K562 (cell line): ENCODE measurements at regions not wholly inside any gene's neighbourhood (a gene's known extent, or its start where the extent isn't known, plus 50 kb on each side); places are given as distances from the start of the nearest gene placed in this dataset.

Experiments used
- EHMT2 ChIP-seq: fragments of 450-650 bp; IDR thresholded peaks from 2 replicates; pipeline ENCODE4 v1.6.1; 2018; ENCODE audit warnings: antibody characterized with exemption
- FOXA1 ChIP-seq: fragments of 450-650 bp; IDR thresholded peaks from 2 replicates; pipeline ENCODE4 v1.6.1; 2016; ENCODE audit warnings: mild to moderate bottlenecking, borderline replicate concordance
- SMARCC2 ChIP-seq: fragments of 450-650 bp; IDR thresholded peaks from 2 replicates; pipeline ENCODE4 v1.6.1; 2017; ENCODE audit warnings: antibody characterized with exemption, moderate library complexity, mild to moderate bottlenecking, low read depth
- THRB ChIP-seq: fragments of 450-650 bp; formaldehyde crosslinking; conservative IDR thresholded peaks from 2 replicates; pipeline ENCODE4 v1.4.0; 2022; ENCODE audit warnings: mild to moderate bottlenecking, missing genetic modification characterization
- ZFX ChIP-seq: sonication (generic); formaldehyde crosslinking; IDR thresholded peaks from 2 replicates; pipeline ENCODE4 v1.8.0; 2022; ENCODE audit warnings: mild to moderate bottlenecking, missing genetic modification reagents, moderate library complexity
- TF ChIP-seq, protein P1 (sequence below): fragments of 250-450 bp; sonication (Bioruptor Pico); IDR thresholded peaks from 2 replicates; pipeline ENCODE4 v1.4.0; 2020; ENCODE audit warnings: mild to moderate bottlenecking, moderate library complexity, borderline replicate concordance

- TF ChIP-seq, protein P1, sequence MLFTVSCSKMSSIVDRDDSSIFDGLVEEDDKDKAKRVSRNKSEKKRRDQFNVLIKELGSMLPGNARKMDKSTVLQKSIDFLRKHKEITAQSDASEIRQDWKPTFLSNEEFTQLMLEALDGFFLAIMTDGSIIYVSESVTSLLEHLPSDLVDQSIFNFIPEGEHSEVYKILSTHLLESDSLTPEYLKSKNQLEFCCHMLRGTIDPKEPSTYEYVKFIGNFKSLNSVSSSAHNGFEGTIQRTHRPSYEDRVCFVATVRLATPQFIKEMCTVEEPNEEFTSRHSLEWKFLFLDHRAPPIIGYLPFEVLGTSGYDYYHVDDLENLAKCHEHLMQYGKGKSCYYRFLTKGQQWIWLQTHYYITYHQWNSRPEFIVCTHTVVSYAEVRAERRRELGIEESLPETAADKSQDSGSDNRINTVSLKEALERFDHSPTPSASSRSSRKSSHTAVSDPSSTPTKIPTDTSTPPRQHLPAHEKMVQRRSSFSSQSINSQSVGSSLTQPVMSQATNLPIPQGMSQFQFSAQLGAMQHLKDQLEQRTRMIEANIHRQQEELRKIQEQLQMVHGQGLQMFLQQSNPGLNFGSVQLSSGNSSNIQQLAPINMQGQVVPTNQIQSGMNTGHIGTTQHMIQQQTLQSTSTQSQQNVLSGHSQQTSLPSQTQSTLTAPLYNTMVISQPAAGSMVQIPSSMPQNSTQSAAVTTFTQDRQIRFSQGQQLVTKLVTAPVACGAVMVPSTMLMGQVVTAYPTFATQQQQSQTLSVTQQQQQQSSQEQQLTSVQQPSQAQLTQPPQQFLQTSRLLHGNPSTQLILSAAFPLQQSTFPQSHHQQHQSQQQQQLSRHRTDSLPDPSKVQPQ (CRISPR knock-in tag) = no peak
- TF ChIP-seq THRB (no peak), EHMT2 (no peak), ZFX (CRISPR knock-in tag) (no peak), SMARCC2 (no peak), FOXA1 (no peak)
Observed at GRCh38 chr6:82767447-82767846, 298.2 kb downstream of the UBE3D start (continued).
